Esophagus muscularis mucosa (tissue), 4 donors: ENCODE measurements at regions not wholly inside any gene's neighbourhood (a gene's known extent, or its start where the extent isn't known, plus 50 kb on each side); places are given as distances from the start of the nearest gene placed in this dataset.
"Not testable (repeated sequence)": the region's sequence is repeated elsewhere in the genome, so short reads cannot be mapped to it uniquely, and the experiment has no call there.

Experiments used
- EP300 ChIP-seq: sonication (generic); formaldehyde crosslinking; IDR thresholded peaks from one replicate; pipeline ENCODE4 v1.6.1; 2017; ENCODE audit warnings: antibody characterized with exemption
- POLR2A ChIP-seq: fragments of 450-650 bp; IDR thresholded peaks from one replicate; pipeline ENCODE4 v1.6.1; 2017; ENCODE audit warnings: antibody characterized with exemption, moderate library complexity, mild to moderate bottlenecking, low read depth
- POLR2AphosphoS5 ChIP-seq, 2 donors: sonication (generic); formaldehyde crosslinking; IDR thresholded peaks; one replicate each; pipeline ENCODE4 v1.6.1; 2017; ENCODE audit warnings: antibody characterized with exemption in 2 of 2
- TF ChIP-seq, protein P1 (sequence below), 3 experiments: fragments of 200-600 bp in 2 of 3; fragments of 450-650 bp in 1 of 3; sonication (generic) in 2 of 3; IDR thresholded peaks; one replicate each; pipeline ENCODE4 v1.5.1; 2017 to 2019; ENCODE audit warnings: antibody characterized with exemption in 3 of 3, mild to moderate bottlenecking in 2 of 3, moderate library complexity in 1 of 3

- TF ChIP-seq POLR2A; POLR2AphosphoS5 (IDR thresholded peaks at IDR 0.05); EP300: not testable (repeated sequence)
- TF ChIP-seq, protein P1, sequence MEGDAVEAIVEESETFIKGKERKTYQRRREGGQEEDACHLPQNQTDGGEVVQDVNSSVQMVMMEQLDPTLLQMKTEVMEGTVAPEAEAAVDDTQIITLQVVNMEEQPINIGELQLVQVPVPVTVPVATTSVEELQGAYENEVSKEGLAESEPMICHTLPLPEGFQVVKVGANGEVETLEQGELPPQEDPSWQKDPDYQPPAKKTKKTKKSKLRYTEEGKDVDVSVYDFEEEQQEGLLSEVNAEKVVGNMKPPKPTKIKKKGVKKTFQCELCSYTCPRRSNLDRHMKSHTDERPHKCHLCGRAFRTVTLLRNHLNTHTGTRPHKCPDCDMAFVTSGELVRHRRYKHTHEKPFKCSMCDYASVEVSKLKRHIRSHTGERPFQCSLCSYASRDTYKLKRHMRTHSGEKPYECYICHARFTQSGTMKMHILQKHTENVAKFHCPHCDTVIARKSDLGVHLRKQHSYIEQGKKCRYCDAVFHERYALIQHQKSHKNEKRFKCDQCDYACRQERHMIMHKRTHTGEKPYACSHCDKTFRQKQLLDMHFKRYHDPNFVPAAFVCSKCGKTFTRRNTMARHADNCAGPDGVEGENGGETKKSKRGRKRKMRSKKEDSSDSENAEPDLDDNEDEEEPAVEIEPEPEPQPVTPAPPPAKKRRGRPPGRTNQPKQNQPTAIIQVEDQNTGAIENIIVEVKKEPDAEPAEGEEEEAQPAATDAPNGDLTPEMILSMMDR (IDR thresholded peaks at IDR 0.05): not testable (repeated sequence)
Observed at GRCh38 chr7:32788174-32788573, 103.4 kb downstream of the KBTBD2 start.
